Right lobe of liver (tissue), 4 donors: ENCODE measurements at regions not wholly inside any gene's neighbourhood (a gene's known extent, or its start where the extent isn't known, plus 50 kb on each side); places are given as distances from the start of the nearest gene placed in this dataset.

ENCODE experiments used
- POLR2A ChIP-seq: fragments of 450-650 bp; IDR thresholded peaks from one replicate; pipeline ENCODE4 v1.6.1; 2017; ENCODE audit warnings: antibody characterized with exemption, mild to moderate bottlenecking
- TF ChIP-seq, protein P1 (sequence below), 4 donors: fragments of 200-600 bp in 3 of 4; fragments of 450-650 bp in 1 of 4; IDR thresholded peaks; one replicate each; pipeline versions ENCODE4 v1.5.1 to v1.8.0; 2016 to 2022; ENCODE audit warnings: antibody characterized with exemption in 4 of 4, mild to moderate bottlenecking in 2 of 4
- donor health status: DM: no; HTN: no; CAD: no.
- donor health status: DM: no; HTN: no; CAD: no.
- donor health status: DM: no; HTN: yes; CAD: no.

DNA sequence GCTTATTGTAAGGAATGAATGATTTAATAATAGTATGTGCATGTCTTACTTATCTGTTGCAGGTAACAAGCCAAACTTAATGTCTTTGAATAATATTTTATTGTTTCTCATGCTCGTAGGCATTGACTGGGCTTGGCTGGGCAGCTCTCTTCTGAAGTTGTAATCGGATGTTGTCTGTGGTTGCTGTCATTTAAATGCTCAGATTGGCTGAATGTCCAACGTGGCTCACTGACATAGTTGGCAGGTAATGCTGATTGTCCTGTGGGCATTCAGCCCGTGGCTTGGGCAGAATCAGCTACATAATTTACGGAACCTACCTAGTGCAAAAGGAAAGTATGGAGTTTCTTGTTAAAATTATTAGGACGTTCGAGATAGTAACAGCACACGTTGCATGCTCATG, 297.4 kb upstream of the GBE1 start:
- TF ChIP-seq, protein P1, sequence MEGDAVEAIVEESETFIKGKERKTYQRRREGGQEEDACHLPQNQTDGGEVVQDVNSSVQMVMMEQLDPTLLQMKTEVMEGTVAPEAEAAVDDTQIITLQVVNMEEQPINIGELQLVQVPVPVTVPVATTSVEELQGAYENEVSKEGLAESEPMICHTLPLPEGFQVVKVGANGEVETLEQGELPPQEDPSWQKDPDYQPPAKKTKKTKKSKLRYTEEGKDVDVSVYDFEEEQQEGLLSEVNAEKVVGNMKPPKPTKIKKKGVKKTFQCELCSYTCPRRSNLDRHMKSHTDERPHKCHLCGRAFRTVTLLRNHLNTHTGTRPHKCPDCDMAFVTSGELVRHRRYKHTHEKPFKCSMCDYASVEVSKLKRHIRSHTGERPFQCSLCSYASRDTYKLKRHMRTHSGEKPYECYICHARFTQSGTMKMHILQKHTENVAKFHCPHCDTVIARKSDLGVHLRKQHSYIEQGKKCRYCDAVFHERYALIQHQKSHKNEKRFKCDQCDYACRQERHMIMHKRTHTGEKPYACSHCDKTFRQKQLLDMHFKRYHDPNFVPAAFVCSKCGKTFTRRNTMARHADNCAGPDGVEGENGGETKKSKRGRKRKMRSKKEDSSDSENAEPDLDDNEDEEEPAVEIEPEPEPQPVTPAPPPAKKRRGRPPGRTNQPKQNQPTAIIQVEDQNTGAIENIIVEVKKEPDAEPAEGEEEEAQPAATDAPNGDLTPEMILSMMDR (IDR thresholded peaks at IDR 0.05), result no peak
- no peak for TF ChIP-seq POLR2A
